GM21515 (cell line): ENCODE measurements at regions not wholly inside any gene's neighbourhood (a gene's known extent, or its start where the extent isn't known, plus 50 kb on each side); places are given as distances from the start of the nearest gene placed in this dataset.
"Not testable (repeated sequence)": the region's sequence is repeated elsewhere in the genome, so short reads cannot be mapped to it uniquely, and the experiment has no call there.

Source experiments
- ATAC-seq: cut with Tn5 transposase; IDR thresholded peaks from one replicate; pipeline ENCODE4 v1.9.1; 2021; ENCODE audit not compliant: unreplicated experiment

GRCh38 chr4:59455751-59456150 is 1744.4 kb upstream of the ADGRL3 start:
- ATAC-seq: no peak

GRCh38 chr4:59457576-59457975 is 1742.5 kb upstream of the ADGRL3 start:
- ATAC-seq: no peak

- no peak for ATAC-seq
These were observed 1715.2 kb upstream of the ADGRL3 start for GRCh38 chr4:59484944-59485343.

GRCh38 chr4:59500103-59500502 is 1700.0 kb upstream of the ADGRL3 start:
- ATAC-seq: no peak

- no peak for ATAC-seq
These were observed 1696.4 kb upstream of the ADGRL3 start for GRCh38 chr4:59503731-59504130.

GRCh38 chr4:59511809-59512208 is 1688.3 kb upstream of the ADGRL3 start:
- ATAC-seq: not testable (repeated sequence)

GRCh38 chr4:59517007-59517406 is 1683.1 kb upstream of the ADGRL3 start:
- no peak for ATAC-seq

- ATAC-seq: no peak
These were observed 1681.9 kb upstream of the ADGRL3 start for GRCh38 chr4:59518005-59518823.

- no peak for ATAC-seq
These were observed 1674.2 kb upstream of the ADGRL3 start for GRCh38 chr4:59525885-59526284.

GRCh38 chr4:59535541-59535940 is 1664.6 kb upstream of the ADGRL3 start:
- no peak for ATAC-seq

GRCh38 chr4:59536428-59536827 is 1663.7 kb upstream of the ADGRL3 start:
- no peak for ATAC-seq

GRCh38 chr4:59537246-59537886 is 1662.8 kb upstream of the ADGRL3 start:
- no peak for ATAC-seq

GRCh38 chr4:59539401-59539800 is 1660.7 kb upstream of the ADGRL3 start:
- no peak for ATAC-seq

GRCh38 chr4:59540311-59540710 is 1659.8 kb upstream of the ADGRL3 start:
- ATAC-seq: no peak

- peak; percentile 64 for ATAC-seq
These were observed 1646.9 kb upstream of the ADGRL3 start for GRCh38 chr4:59553063-59553720.

GRCh38 chr4:59553721-59554091 is 1646.4 kb upstream of the ADGRL3 start:
- ATAC-seq: no peak

GRCh38 chr4:59556191-59556590 is 1643.9 kb upstream of the ADGRL3 start:
- ATAC-seq: not testable (repeated sequence)

GRCh38 chr4:59560141-59560648 is 1639.9 kb upstream of the ADGRL3 start:
- not testable (repeated sequence) for ATAC-seq

- no peak for ATAC-seq
These were observed 1634.3 kb upstream of the ADGRL3 start for GRCh38 chr4:59565836-59566235.

- ATAC-seq: no peak
These were observed 1629.2 kb upstream of the ADGRL3 start for GRCh38 chr4:59570860-59571476.

- no peak for ATAC-seq
These were observed 1628.2 kb upstream of the ADGRL3 start for GRCh38 chr4:59571805-59572430.
